ENCODE measurements at regions not wholly inside any gene's neighbourhood (a gene's known extent, or its start where the extent isn't known, plus 50 kb on each side); places are given as distances from the start of the nearest gene placed in this dataset.

GRCh38 chr5:92505925-92506324 is 1075.1 kb downstream of the NR2F1-AS1 start:
- TF ChIP-seq CTCF (IDR thresholded peaks at IDR 0.05) (no peak), EZH2 (IDR thresholded peaks at IDR 0.05; ENCODE audit: borderline replicate concordance, insufficient read depth, low read depth, low read length, poor library complexity, severe bottlenecking) (no peak)

Data from B cell (primary cell).